ENCODE measurements at regions not wholly inside any gene's neighbourhood (a gene's known extent, or its start where the extent isn't known, plus 50 kb on each side); places are given as distances from the start of the nearest gene placed in this dataset.

DNA sequence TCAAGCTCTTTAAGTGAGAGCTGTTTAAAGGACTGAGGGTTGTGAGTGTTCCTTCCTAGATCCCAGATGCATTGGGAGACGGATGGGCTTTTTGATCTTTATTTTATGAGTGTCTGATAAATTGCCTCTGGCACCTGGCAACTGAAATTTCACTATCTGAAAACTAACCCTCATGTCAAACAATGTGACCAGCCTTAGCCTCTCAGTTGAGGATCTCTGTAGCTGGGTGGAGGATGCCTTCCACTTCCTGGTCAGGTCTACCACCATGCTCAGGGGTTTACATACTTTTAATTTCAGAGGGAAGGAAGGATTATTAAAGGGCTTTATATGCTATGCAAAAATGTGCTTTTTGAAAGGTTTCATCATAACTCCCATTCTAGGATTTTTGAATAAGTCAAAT is 70.5 kb upstream of the NT5C1B start:
- Mint-ChIP-seq H3K27ac (ENCODE audit: unreplicated experiment) (no peak overlapping the region), H3K9me3 (ENCODE audit: unreplicated experiment) (no peaks in the 10 kb centered on the region), H3K27me3 (ENCODE audit: insufficient read depth, unreplicated experiment) (peaks cover 4% of the 10 kb centered on the region), H3K4me1 (ENCODE audit: low read depth, unreplicated experiment) (no peaks in the 10 kb centered on the region), H3K4me3 (ENCODE audit: unreplicated experiment) (no peak overlapping the region), H3K36me3 (ENCODE audit: insufficient read depth, unreplicated experiment) (no peaks in the 10 kb centered on the region)
- no peak for DNase-seq
- H3K4me3 ChIP-seq (ENCODE audit: low read depth, low read length): no peak overlapping the region
- CTCF ChIA-PET: no interaction called here
- 0 out of 2 replicates have a peak, but pooled peaks cover 4% of the 10 kb centered on the region for H3K4me1 ChIP-seq
- intact Hi-C loops (cut with micrococcal nuclease; ENCODE audit: unreplicated experiment): no loop called here
- no peaks in the 10 kb centered on the region for H3K27me3 ChIP-seq (replicated peaks; ENCODE audit: control insufficient read depth, insufficient read depth, low read length)
- no peak for TF ChIP-seq CTCF (IDR thresholded peaks at IDR 0.05; ENCODE audit: insufficient read depth in 1 of 2, low read depth in 1 of 2, low read length in 1 of 2, severe bottlenecking in 1 of 2, unreplicated experiment in 1 of 2)
- no TSS peak for BruUV-seq (replicated peaks)
- no peaks in the 10 kb centered on the region for H3K36me3 ChIP-seq (ENCODE audit: control insufficient read depth, insufficient read depth, low read length)
- POLR2A ChIA-PET: no interaction called here
- H3K9me3 ChIP-seq: no peaks in the 10 kb centered on the region

DNA sequence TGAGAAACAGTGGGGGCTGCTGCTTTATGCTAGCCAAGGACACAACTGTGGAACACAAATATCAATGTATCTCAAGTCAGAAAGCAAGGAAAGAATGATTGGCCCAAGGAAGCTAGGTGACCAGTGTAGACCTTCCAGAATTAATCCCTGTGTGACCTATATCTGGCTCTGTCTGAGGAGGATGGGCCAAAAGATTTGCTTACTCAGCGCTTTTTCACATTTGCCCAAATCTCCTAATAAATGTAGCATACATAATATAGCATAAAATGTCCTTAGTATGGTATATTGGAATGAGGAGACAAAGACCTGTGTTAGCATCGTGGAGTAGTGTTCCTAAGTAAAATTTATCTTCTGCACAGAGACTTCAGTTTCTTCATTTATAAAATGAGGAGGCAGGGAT is 66.7 kb upstream of the NT5C1B start:
- Mint-ChIP-seq H3K4me1 (ENCODE audit: low read depth, unreplicated experiment) (no peaks in the 10 kb centered on the region), H3K27me3 (ENCODE audit: insufficient read depth, unreplicated experiment) (peaks cover 4% of the 10 kb centered on the region), H3K9me3 (ENCODE audit: unreplicated experiment) (no peaks in the 10 kb centered on the region), H3K27ac (ENCODE audit: unreplicated experiment) (no peak overlapping the region), H3K36me3 (ENCODE audit: insufficient read depth, unreplicated experiment) (no peaks in the 10 kb centered on the region), H3K4me3 (ENCODE audit: unreplicated experiment) (no peak overlapping the region)
- Histone ChIP-seq H3K4me3 (ENCODE audit: low read depth, low read length) (no peak overlapping the region), H3K9me3 (no peaks in the 10 kb centered on the region), H3K27me3 (replicated peaks; ENCODE audit: control insufficient read depth, insufficient read depth, low read length) (no peaks in the 10 kb centered on the region), H3K4me1 (no peaks in the 10 kb centered on the region), H3K36me3 (ENCODE audit: control insufficient read depth, insufficient read depth, low read length) (no peaks in the 10 kb centered on the region)
- BruUV-seq (replicated peaks): no TSS peak
- DNase-seq: no peak
- ChIA-PET POLR2A (no interaction called here), CTCF (no interaction called here)
- no peak for TF ChIP-seq CTCF (IDR thresholded peaks at IDR 0.05; ENCODE audit: insufficient read depth in 1 of 2, low read depth in 1 of 2, low read length in 1 of 2, severe bottlenecking in 1 of 2, unreplicated experiment in 1 of 2)
- intact Hi-C loops (cut with micrococcal nuclease; ENCODE audit: unreplicated experiment): no loop called here

GRCh38 chr2:18651842-18652774 is 62.7 kb upstream of the NT5C1B start:
- no peaks in the 10 kb centered on the region for H3K4me1 ChIP-seq
- TF ChIP-seq CTCF (IDR thresholded peaks at IDR 0.05; ENCODE audit: insufficient read depth in 1 of 2, low read depth in 1 of 2, low read length in 1 of 2, severe bottlenecking in 1 of 2, unreplicated experiment in 1 of 2): no peak
- no peaks in the 10 kb centered on the region for H3K36me3 Mint-ChIP-seq (ENCODE audit: insufficient read depth, unreplicated experiment)
- intact Hi-C loops (cut with micrococcal nuclease; ENCODE audit: unreplicated experiment): no loop called here
- H3K4me3 Mint-ChIP-seq (ENCODE audit: unreplicated experiment): no peak overlapping the region
- no TSS peak for BruUV-seq (replicated peaks)
- no peak for DNase-seq
- H3K27me3 ChIP-seq (replicated peaks; ENCODE audit: control insufficient read depth, insufficient read depth, low read length): no peaks in the 10 kb centered on the region
- H3K36me3 ChIP-seq (ENCODE audit: control insufficient read depth, insufficient read depth, low read length): no peaks in the 10 kb centered on the region
- no peaks in the 10 kb centered on the region for H3K27me3 Mint-ChIP-seq (ENCODE audit: insufficient read depth, unreplicated experiment)
- H3K9me3 ChIP-seq: no peaks in the 10 kb centered on the region
- H3K4me1 Mint-ChIP-seq (ENCODE audit: low read depth, unreplicated experiment): no peaks in the 10 kb centered on the region
- H3K4me3 ChIP-seq (ENCODE audit: low read depth, low read length): no peak overlapping the region
- POLR2A ChIA-PET: no interaction called here
- CTCF ChIA-PET: no interaction called here
- H3K27ac Mint-ChIP-seq (ENCODE audit: unreplicated experiment): no peak overlapping the region
- H3K9me3 Mint-ChIP-seq (ENCODE audit: unreplicated experiment): no peaks in the 10 kb centered on the region
